Left ventricle myocardium inferior (tissue), 1 donor: ENCODE measurements at regions not wholly inside any gene's neighbourhood (a gene's known extent, or its start where the extent isn't known, plus 50 kb on each side); places are given as distances from the start of the nearest gene placed in this dataset.

Experiments used
- DNase-seq: peaks from one replicate; pipeline ENCODE4 v3.0.0-alpha.2; 2020
- H3K27ac ChIP-seq: fragments of 200-600 bp; replicated peaks from 2 replicates; pipeline ENCODE4 v1.8.0; 2021
- H3K27me3 ChIP-seq: fragments of 200-600 bp; 2 replicates; pipeline ENCODE4 v1.8.0; 2021; ENCODE audit warnings: low read depth
- H3K36me3 ChIP-seq: fragments of 200-600 bp; 2 replicates; pipeline ENCODE4 v1.8.0; 2021
- H3K4me1 ChIP-seq: fragments of 200-600 bp; 2 replicates; pipeline ENCODE4 v1.8.0; 2021
- H3K4me3 ChIP-seq: fragments of 200-600 bp; 2 replicates; pipeline ENCODE4 v1.8.0; 2021; ENCODE audit warnings: mild to moderate bottlenecking, moderate library complexity
- H3K9me3 ChIP-seq: fragments of 200-600 bp; replicated peaks from 2 replicates; pipeline ENCODE4 v1.8.0; 2021
- CTCF ChIP-seq: fragments of 200-600 bp; IDR thresholded peaks from 2 replicates; pipeline ENCODE4 v1.8.0; 2021; ENCODE audit warnings: antibody characterized with exemption, mild to moderate bottlenecking, borderline replicate concordance
- intact Hi-C: fragments of 100-400 bp; cut with micrococcal nuclease; formaldehyde crosslinking; loops from one replicate; pipeline ENCODE4 v1.11.0; 2022
- donor health status: DM: no; HTN: yes; CAD: no; lungs with severe emphysema.

- H3K27ac ChIP-seq = no peak overlapping the region
- H3K4me1 ChIP-seq = no peaks in the 10 kb centered on the region
- no peak overlapping the region for H3K4me3 ChIP-seq
- H3K36me3 ChIP-seq = no peaks in the 10 kb centered on the region
- intact Hi-C loops = no loop called here
- DNase-seq = no peak
- H3K9me3 ChIP-seq = no peaks in the 10 kb centered on the region
- TF ChIP-seq CTCF = no peak
- H3K27me3 ChIP-seq = no peaks in the 10 kb centered on the region
These were observed 267.3 kb upstream of the TET2 start for GRCh38 chr4:104879367-104879766.

GRCh38 chr4:104879854-104880253 is 266.8 kb upstream of the TET2 start:
- H3K4me1 ChIP-seq = no peaks in the 10 kb centered on the region
- intact Hi-C loops = no loop called here
- no peaks in the 10 kb centered on the region for H3K36me3 ChIP-seq
- TF ChIP-seq CTCF = no peak
- no peaks in the 10 kb centered on the region for H3K9me3 ChIP-seq
- DNase-seq = no peak
- H3K4me3 ChIP-seq = no peak overlapping the region
- no peaks in the 10 kb centered on the region for H3K27me3 ChIP-seq
- no peak overlapping the region for H3K27ac ChIP-seq

- Histone ChIP-seq H3K27ac (no peak overlapping the region), H3K4me3 (no peak overlapping the region), H3K36me3 (no peaks in the 10 kb centered on the region), H3K27me3 (no peaks in the 10 kb centered on the region), H3K9me3 (no peaks in the 10 kb centered on the region), H3K4me1 (no peaks in the 10 kb centered on the region)
- TF ChIP-seq CTCF = no peak
- intact Hi-C loops = no loop called here
- no peak for DNase-seq
These were observed 265.4 kb upstream of the TET2 start for GRCh38 chr4:104881136-104881886.

- Histone ChIP-seq H3K9me3 (no peaks in the 10 kb centered on the region), H3K27ac (no peak overlapping the region), H3K36me3 (no peaks in the 10 kb centered on the region), H3K4me3 (no peak overlapping the region), H3K27me3 (no peaks in the 10 kb centered on the region), H3K4me1 (no peaks in the 10 kb centered on the region)
- TF ChIP-seq CTCF = no peak
- no peak for DNase-seq
- intact Hi-C loops = no loop called here
These were observed 255.9 kb upstream of the TET2 start for GRCh38 chr4:104890598-104891275.

GRCh38 chr4:104896660-104897645 is 249.7 kb upstream of the TET2 start:
- no peak for DNase-seq
- no peaks in the 10 kb centered on the region for H3K36me3 ChIP-seq
- no peaks in the 10 kb centered on the region for H3K4me1 ChIP-seq
- no peak for TF ChIP-seq CTCF
- no peaks in the 10 kb centered on the region for H3K9me3 ChIP-seq
- peaks cover 13% of the 10 kb centered on the region for H3K27me3 ChIP-seq
- intact Hi-C loops = no loop called here
- H3K4me3 ChIP-seq = no peak overlapping the region
- no peak overlapping the region for H3K27ac ChIP-seq
